HL-60 (cell line): ENCODE measurements at regions not wholly inside any gene's neighbourhood (a gene's known extent, or its start where the extent isn't known, plus 50 kb on each side); places are given as distances from the start of the nearest gene placed in this dataset.

Experiments used
- CTCF ChIP-seq: IDR thresholded peaks from one replicate; pipeline ENCODE4 v1.5.1; 2011; ENCODE audit warnings: low read length, control low read depth, inconsistent platforms; ENCODE audit not compliant: insufficient read depth
- POLR2AphosphoS5 ChIP-seq: IDR thresholded peaks from 2 replicates; pipeline ENCODE4 v1.6.1; 2012; ENCODE audit warnings: low read depth
- REST ChIP-seq: IDR thresholded peaks from 2 replicates; pipeline ENCODE4 v1.6.1; 2012; ENCODE audit warnings: low read depth; ENCODE audit not compliant: insufficient replicate concordance

GRCh38 chr3:190737446-190737845, 125.0 kb downstream of the GMNC start:
- TF ChIP-seq POLR2AphosphoS5 (no peak), CTCF (no peak), REST (no peak)
